ENCODE measurements at regions not wholly inside any gene's neighbourhood (a gene's known extent, or its start where the extent isn't known, plus 50 kb on each side); places are given as distances from the start of the nearest gene placed in this dataset.
A peak's percentile ranks its signal among the peaks of the same experiment; 100 is the strongest.
"Not testable (repeated sequence)": the region's sequence is repeated elsewhere in the genome, so short reads cannot be mapped to it uniquely, and the experiment has no call there.

DNA sequence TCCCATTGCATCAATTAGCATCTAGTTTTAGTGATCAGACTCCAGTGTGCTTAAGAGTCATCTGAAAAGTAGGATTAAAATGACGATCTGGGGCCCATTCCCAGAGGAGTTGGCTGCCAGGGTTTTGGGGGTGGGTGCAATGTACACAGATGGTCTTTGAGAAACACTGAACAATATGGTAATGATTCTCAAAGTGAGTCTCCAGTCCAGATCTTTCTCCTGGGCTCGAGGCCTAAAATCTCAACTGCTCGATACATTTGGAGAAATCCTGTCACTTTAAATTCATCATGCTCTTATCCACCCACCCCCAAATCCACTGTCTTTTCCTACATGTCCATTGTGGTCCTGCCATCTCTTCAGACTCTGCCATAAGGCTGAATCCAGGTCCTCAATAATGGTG, 80.7 kb upstream of the MYLIP start:
- TF ChIP-seq GATA1 (IDR thresholded peaks at IDR 0.05; ENCODE audit: low read depth, low read length) (no peak), POLR2A (IDR thresholded peaks at IDR 0.05; ENCODE audit: low read length) (no peak)
- no peak for DNase-seq

DNA sequence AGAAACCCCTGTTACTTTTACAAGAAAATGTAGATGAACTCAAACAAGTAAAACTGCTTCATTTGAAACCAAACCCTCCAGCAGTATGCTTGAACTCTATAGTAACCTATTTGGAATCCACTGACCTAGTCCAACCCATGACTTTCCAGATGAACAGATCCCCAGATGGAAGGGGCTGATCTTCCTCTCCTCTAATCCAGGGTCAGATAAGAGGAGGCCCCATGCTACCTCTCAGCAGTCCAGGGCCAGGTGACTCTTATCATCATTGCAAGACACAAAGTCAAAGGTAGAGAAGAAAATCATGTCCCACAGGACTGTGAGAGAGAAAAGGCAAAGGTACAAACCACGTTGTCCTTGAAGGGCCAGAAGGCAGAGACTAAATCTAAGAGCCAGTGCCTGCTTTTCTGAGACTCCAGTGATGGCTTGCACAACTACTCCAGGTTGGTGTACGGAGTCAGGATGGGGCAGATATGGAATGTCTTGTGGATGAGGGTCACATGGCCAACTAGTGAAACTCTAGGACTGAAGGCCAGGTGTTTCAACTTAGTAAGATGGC, 81.4 kb upstream of the MYLIP start:
- TF ChIP-seq GATA1 (IDR thresholded peaks at IDR 0.05; ENCODE audit: low read depth, low read length) = no peak
- TF ChIP-seq POLR2A (IDR thresholded peaks at IDR 0.05; ENCODE audit: low read length) = no peak
- no peak for DNase-seq

- DNase-seq = no peak
- TF ChIP-seq POLR2A (IDR thresholded peaks at IDR 0.05; ENCODE audit: low read length) (no peak), GATA1 (IDR thresholded peaks at IDR 0.05; ENCODE audit: low read depth, low read length) (no peak)
Measured at GRCh38 chr6:16045238-16045637, 83.6 kb upstream of the MYLIP start.

DNA sequence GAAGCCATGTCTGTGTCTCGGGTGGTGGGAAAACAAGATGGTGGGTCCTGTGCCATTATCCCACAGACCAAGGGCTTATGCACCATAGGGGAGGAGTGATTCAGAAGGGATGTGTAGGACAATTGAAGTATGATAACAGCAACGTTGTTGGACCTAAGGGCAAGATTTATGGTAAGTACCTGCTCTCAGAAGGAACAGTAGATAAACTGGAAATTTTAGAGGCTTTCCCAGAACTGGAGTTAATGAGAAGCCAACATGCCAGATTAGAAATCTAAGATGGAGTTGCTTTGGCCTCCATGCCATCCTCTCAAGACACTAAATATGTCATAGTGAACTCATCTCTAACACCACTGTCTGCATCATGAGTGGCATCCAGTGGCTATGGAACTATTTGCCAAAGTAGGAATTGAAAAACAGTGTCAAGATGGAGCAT, 84.7 kb upstream of the MYLIP start:
- TF ChIP-seq POLR2A (IDR thresholded peaks at IDR 0.05; ENCODE audit: low read length) (no peak), GATA1 (IDR thresholded peaks at IDR 0.05; ENCODE audit: low read depth, low read length) (no peak)
- DNase-seq = no peak

DNA sequence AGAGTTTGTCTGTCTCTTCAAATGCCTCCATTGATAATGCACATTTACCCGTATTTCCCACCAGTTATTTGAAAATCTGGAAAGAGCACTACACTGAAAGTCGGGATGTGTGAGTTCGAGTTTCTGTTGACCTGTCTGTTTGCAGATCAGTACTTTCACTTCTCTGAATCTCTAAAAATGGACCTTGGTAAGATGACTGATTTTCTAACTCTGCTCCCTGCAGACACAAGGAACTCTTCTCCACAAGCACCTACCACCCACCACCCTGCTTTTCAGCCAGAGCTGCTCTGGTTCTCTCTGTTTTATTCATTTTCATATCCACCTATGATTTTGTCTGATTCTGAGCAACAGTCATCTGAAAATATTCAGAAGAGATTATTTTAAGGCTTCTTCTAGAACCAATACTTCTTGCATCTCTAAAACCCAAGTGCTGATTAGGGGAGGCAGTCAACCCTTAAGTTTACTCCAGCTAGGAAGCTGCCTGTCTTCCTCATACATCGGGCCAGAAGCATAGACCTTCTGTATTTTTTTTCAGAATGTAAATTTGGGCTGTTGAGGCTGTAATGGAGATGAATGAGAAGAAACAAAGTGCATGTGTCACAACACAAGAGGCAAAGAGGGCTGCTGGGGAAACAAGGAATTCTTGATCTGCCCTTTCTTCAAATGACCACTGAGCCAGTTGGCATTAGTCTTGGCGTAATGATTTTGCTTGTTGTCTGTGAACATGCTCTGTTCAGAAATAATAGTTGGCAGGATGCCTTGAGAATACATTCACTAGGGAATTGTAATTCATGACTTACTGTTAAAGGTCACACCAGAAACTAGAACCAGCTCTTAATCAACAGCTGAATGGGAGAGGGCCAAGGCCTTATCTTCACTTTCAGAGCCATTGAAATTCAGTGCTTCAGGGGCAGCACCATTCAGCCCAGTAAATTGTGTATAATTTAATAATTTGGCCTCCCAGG, 85.4 kb upstream of the MYLIP start:
- DNase-seq = no peak
- TF ChIP-seq POLR2A (IDR thresholded peaks at IDR 0.05; ENCODE audit: low read length) (no peak), GATA1 (IDR thresholded peaks at IDR 0.05; ENCODE audit: low read depth, low read length) (no peak)

- no peak for TF ChIP-seq POLR2A (IDR thresholded peaks at IDR 0.05; ENCODE audit: low read length)
- no peak for TF ChIP-seq GATA1 (IDR thresholded peaks at IDR 0.05; ENCODE audit: low read depth, low read length)
- no peak for DNase-seq
Measured at GRCh38 chr6:16042751-16043150, 86.1 kb upstream of the MYLIP start.

GRCh38 chr6:16041327-16041726, 87.6 kb upstream of the MYLIP start:
- TF ChIP-seq GATA1 (IDR thresholded peaks at IDR 0.05; ENCODE audit: low read depth, low read length) (no peak), POLR2A (IDR thresholded peaks at IDR 0.05; ENCODE audit: low read length) (no peak)
- DNase-seq = no peak

GRCh38 chr6:16040628-16040974, 88.3 kb upstream of the MYLIP start:
- no peak for DNase-seq
- no peak for TF ChIP-seq POLR2A (IDR thresholded peaks at IDR 0.05; ENCODE audit: low read length)
- TF ChIP-seq GATA1 (IDR thresholded peaks at IDR 0.05; ENCODE audit: low read depth, low read length) = no peak

- not testable (repeated sequence) for DNase-seq
Measured at GRCh38 chr6:16039892-16040627, 88.8 kb upstream of the MYLIP start.

DNA sequence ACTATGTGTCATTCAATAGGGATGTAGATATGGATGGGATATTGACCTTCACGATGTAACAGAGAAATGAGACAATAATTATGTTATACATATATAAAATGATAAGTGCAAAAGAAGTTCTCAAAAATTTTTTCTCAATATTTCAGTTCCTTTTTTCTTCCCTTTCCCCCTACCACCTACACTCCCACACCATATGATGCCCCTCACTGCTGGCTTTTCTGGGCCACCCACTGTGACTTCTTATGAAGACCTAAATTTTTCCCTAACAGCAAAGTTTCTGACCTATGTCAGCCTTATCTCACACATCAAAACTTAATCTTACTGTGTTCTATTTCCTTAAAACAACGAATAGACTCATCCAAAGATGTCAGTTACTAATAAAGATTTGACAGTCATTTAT, 89.9 kb upstream of the MYLIP start:
- no peak for DNase-seq
- TF ChIP-seq GATA1 (IDR thresholded peaks at IDR 0.05; ENCODE audit: low read depth, low read length) = no peak
- no peak for TF ChIP-seq POLR2A (IDR thresholded peaks at IDR 0.05; ENCODE audit: low read length)

DNA sequence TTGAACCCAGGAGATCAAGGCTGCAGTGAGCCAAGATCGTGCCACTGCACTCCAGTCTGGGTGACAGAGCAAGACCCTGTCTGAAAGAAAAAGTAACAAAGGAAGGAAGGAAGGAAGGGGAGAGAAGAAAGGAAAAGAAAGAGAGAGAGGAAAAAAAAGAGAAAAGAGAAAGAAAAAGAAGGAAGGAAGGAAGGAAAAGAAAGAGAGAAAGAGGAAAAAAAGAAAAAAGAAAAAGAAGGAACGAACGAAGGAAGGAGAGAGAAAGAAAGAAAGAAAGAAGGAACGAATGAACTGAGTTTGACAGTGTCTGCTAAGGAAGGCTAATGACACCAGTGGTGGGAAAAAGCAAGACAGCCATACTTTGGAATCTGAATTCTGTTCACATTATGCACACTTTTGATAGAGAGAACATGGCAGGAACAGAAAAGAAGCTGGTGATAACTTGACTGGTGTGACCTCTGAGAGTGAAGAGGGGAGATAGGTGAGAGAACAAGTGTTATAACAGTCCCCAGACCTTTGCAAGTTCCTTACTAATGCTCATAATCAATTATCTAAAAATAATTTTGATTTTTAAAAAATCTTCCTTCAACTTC, 93.3 kb upstream of the MYLIP start:
- no peak for TF ChIP-seq POLR2A (IDR thresholded peaks at IDR 0.05; ENCODE audit: low read length)
- no peak for DNase-seq

DNA sequence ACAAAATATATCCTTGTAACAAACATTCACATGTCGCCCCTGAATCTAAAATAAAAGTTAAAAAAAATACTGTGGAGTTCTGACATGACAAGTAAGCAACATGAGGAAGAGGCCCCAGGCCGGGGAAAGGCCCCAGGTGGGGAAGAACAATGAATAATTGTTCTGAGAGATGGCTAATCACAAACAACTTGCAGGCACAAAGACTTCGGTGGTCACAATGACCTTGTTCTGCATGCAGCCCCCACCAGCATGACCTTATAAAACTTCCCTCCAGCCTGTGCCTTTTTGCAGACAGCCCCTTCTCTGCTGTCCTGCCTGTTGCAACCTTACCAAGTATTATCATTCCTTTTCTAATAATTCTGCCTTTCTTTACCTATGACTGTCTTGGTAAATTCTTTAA, 95.7 kb upstream of the MYLIP start:
- no peak for DNase-seq
- TF ChIP-seq GATA1 (IDR thresholded peaks at IDR 0.05; ENCODE audit: low read depth, low read length) = no peak
- TF ChIP-seq POLR2A (IDR thresholded peaks at IDR 0.05; ENCODE audit: low read length) = no peak

DNA sequence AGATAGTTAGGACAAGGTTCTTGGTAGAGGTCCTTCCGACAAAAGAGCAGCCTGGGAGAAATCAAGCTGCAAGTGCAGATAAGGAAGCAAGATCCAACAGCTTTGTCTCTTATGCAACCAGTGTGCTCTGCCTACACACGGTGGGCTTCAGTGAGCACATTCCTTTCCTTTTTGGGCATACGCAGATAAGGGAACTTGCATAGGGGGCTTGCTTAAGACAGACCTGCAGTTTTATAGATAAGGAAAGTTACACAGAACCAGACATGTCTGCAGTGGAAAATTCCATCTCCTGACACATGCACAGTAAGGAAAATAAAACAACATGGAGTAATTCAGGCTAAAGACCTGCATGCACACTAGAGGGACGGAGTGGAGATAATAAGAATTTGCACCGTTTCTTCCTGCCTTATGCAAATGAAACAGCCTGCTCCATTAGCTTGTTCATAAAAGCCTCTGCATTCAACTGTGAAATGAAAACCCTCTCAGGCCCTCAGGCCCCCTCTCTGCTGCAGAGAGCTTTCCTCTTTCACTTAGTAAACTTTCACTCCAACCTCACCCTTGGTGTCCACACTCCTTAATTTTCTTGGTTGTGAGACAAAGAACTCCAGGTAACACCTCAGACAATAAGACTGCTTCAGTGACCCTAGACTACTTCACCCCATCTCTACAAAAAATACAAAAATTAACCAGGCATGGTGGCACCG, 97.5 kb upstream of the MYLIP start:
- DNase-seq = peak; percentile 33 to 83
- TF ChIP-seq POLR2A (IDR thresholded peaks at IDR 0.05; ENCODE audit: low read length) = no peak

- TF ChIP-seq GATA1 (IDR thresholded peaks at IDR 0.05; ENCODE audit: low read depth, low read length) (no peak), POLR2A (IDR thresholded peaks at IDR 0.05; ENCODE audit: low read length) (no peak)
- DNase-seq = no peak
Measured at GRCh38 chr6:16028966-16029365, 99.9 kb upstream of the MYLIP start.
